DND-41 (cell line): ENCODE measurements at regions not wholly inside any gene's neighbourhood (a gene's known extent, or its start where the extent isn't known, plus 50 kb on each side); places are given as distances from the start of the nearest gene placed in this dataset.
A peak's percentile ranks its signal among the peaks of the same experiment; 100 is the strongest.

Source experiments
- ATAC-seq: fragments of 200-7000 bp; cut with Tn5 transposase; 3 replicates; pipeline ENCODE4 v1.9.1; 2021; ENCODE audit warnings: low read depth; ENCODE audit not compliant: insufficient read depth
- DNase-seq: peaks from one replicate; pipeline ENCODE4 v3.0.0-alpha.2; 2020
- H2AFZ ChIP-seq: 2 replicates; pipeline ENCODE4 v1.6.0; 2012; ENCODE audit warnings: low read depth, low read length
- H3K27ac ChIP-seq: 2 replicates; pipeline ENCODE4 v1.5.1; 2012; ENCODE audit warnings: low read length, inconsistent platforms
- H3K27me3 ChIP-seq: fragments of 200-600 bp; sonication (generic); 2 replicates; pipeline ENCODE4 v1.6.0; 2012; ENCODE audit warnings: low read length, mild to moderate bottlenecking, inconsistent platforms; ENCODE audit not compliant: insufficient read depth, poor library complexity
- H3K36me3 ChIP-seq: 2 replicates; pipeline ENCODE4 v1.5.1; 2012; ENCODE audit warnings: low read length, inconsistent platforms; ENCODE audit not compliant: insufficient read depth
- H3K4me1 ChIP-seq: 2 replicates; pipeline ENCODE4 v1.5.1; 2012; ENCODE audit warnings: mild to moderate bottlenecking, low read length; ENCODE audit not compliant: insufficient read depth
- H3K4me2 ChIP-seq: 2 replicates; pipeline ENCODE4 v1.6.0; 2012; ENCODE audit warnings: mild to moderate bottlenecking, moderate library complexity, low read length, inconsistent platforms; ENCODE audit not compliant: insufficient read depth
- H3K4me3 ChIP-seq, 2 experiments: fragments of 200-600 bp in 1 of 2; shearing (Covaris generic) in 1 of 2; 2 replicates each; pipeline ENCODE4 v1.5.1; 2012 to 2016; ENCODE audit warnings: inconsistent platforms in 2 of 2, low read length in 2 of 2, mild to moderate bottlenecking in 2 of 2, low read depth in 1 of 2, moderate library complexity in 1 of 2
- H3K79me2 ChIP-seq: 2 replicates; pipeline ENCODE4 v1.6.0; 2012; ENCODE audit warnings: low read length, inconsistent platforms; ENCODE audit not compliant: insufficient read depth
- H3K9ac ChIP-seq: 2 replicates; pipeline ENCODE4 v1.6.0; 2012; ENCODE audit warnings: low read depth, mild to moderate bottlenecking, inconsistent platforms, low read length, moderate library complexity
- H3K9me3 ChIP-seq: 2 replicates; pipeline ENCODE4 v1.5.1; 2012; ENCODE audit warnings: low read length, moderate library complexity, mild to moderate bottlenecking, inconsistent platforms; ENCODE audit not compliant: insufficient read depth, severe bottlenecking
- H4K20me1 ChIP-seq: 2 replicates; pipeline ENCODE4 v1.6.0; 2012; ENCODE audit warnings: low read length; ENCODE audit not compliant: insufficient read depth
- CTCF ChIP-seq: IDR thresholded peaks from 2 replicates; pipeline ENCODE4 v1.5.1; 2012; ENCODE audit warnings: borderline replicate concordance, low read length, moderate library complexity, mild to moderate bottlenecking; ENCODE audit not compliant: poor library complexity, severe bottlenecking; ENCODE audit errors: extremely low read depth
- EZH2 ChIP-seq: IDR thresholded peaks from 3 replicates; pipeline ENCODE4 v1.6.1; 2012; ENCODE audit warnings: borderline replicate concordance, low read depth, mild to moderate bottlenecking, moderate library complexity, low read length, inconsistent platforms; ENCODE audit not compliant: severe bottlenecking

DNA sequence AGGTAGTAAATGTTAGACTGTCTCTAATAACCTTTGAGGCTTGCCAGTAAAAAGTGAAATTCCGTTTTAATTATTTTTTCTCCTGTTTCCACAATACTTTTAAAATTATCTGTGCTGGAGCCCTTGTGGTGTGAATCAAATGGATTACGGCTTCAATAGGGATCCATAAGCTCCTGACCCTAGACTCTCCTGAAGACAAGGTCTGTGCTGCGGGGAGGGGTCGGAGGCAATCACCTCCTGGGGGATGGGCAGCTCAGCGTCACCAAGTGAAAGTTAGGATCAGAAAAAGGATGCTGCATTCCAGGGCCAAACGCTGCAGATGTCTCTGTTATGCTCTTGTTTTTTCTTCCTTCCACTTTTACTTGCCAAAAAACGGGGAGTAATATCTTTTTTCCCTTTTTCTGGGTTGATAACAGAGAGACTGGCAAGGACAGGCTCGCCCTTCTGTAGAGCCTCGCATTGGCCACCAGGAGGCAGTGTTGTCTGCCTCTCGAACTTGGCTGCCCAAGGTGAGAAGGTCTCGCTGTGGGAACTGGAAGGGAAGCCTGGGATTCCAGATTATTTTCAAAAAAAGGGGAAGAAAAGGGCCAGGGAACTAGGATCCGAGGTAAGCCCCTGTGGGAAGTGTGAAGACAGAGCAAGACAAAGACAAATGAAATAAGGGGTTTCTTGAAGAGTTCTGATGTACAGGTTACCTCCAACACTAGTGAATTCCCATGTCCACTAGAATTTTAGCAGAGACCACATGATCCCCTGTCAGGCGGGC lies 621.9 kb downstream of the ACTR3B start:
- no peaks in the 10 kb centered on the region for H3K9me3 ChIP-seq
- peak; percentile 83 for TF ChIP-seq CTCF
- no peak for TF ChIP-seq EZH2
- DNase-seq = peak; percentile 37
- H3K36me3 ChIP-seq = no peaks in the 10 kb centered on the region
- peak; percentile 79 for ATAC-seq
- H3K9ac ChIP-seq = no peak overlapping the region
- H3K4me2 ChIP-seq = no peak overlapping the region
- H3K4me3 ChIP-seq = no peak overlapping the region
- no peak overlapping the region for H2AFZ ChIP-seq
- no peaks in the 10 kb centered on the region for H3K27me3 ChIP-seq
- no peak overlapping the region for H3K27ac ChIP-seq
- no peaks in the 10 kb centered on the region for H3K4me1 ChIP-seq
- no peaks in the 10 kb centered on the region for H3K79me2 ChIP-seq
- H4K20me1 ChIP-seq = no peaks in the 10 kb centered on the region

- Histone ChIP-seq H2AFZ (no peak overlapping the region), H4K20me1 (no peaks in the 10 kb centered on the region)
- ATAC-seq = no peak
Measured at GRCh38 chr7:153382641-153383101, 623.1 kb downstream of the ACTR3B start.

GRCh38 chr7:153383781-153384180 lies 624.2 kb downstream of the ACTR3B start:
- H3K9me3 ChIP-seq = no peaks in the 10 kb centered on the region
- ATAC-seq = no peak
- no peak overlapping the region for H3K9ac ChIP-seq
- no peak for DNase-seq
- H3K27me3 ChIP-seq = no peaks in the 10 kb centered on the region
- H2AFZ ChIP-seq = no peak overlapping the region
- TF ChIP-seq EZH2 = no peak
- no peak for TF ChIP-seq CTCF
- no peaks in the 10 kb centered on the region for H3K36me3 ChIP-seq
- no peak overlapping the region for H3K4me3 ChIP-seq
- H3K4me1 ChIP-seq = no peaks in the 10 kb centered on the region
- H4K20me1 ChIP-seq = no peaks in the 10 kb centered on the region
- H3K27ac ChIP-seq = no peak overlapping the region
- no peaks in the 10 kb centered on the region for H3K79me2 ChIP-seq
- no peak overlapping the region for H3K4me2 ChIP-seq

More at GRCh38 chr7:153382641-153383101, 623.1 kb downstream of the ACTR3B start:
- Histone ChIP-seq H3K4me2 (no peak overlapping the region), H3K9me3 (no peaks in the 10 kb centered on the region), H3K36me3 (no peaks in the 10 kb centered on the region), H3K4me3 (no peak overlapping the region), H3K27ac (no peak overlapping the region), H3K27me3 (no peaks in the 10 kb centered on the region), H3K4me1 (no peaks in the 10 kb centered on the region), H3K79me2 (no peaks in the 10 kb centered on the region), H3K9ac (no peak overlapping the region)
- DNase-seq = no peak
- TF ChIP-seq EZH2 = no peak
- no peak for TF ChIP-seq CTCF
